GM19099 (cell line): ENCODE measurements at regions not wholly inside any gene's neighbourhood (a gene's known extent, or its start where the extent isn't known, plus 50 kb on each side); places are given as distances from the start of the nearest gene placed in this dataset.

ENCODE experiments used
- POLR2A ChIP-seq: IDR thresholded peaks from 3 replicates; pipeline ENCODE4 v1.6.1; 2011; ENCODE audit warnings: low read depth; ENCODE audit not compliant: insufficient read length; ENCODE audit errors: extremely low read depth

DNA sequence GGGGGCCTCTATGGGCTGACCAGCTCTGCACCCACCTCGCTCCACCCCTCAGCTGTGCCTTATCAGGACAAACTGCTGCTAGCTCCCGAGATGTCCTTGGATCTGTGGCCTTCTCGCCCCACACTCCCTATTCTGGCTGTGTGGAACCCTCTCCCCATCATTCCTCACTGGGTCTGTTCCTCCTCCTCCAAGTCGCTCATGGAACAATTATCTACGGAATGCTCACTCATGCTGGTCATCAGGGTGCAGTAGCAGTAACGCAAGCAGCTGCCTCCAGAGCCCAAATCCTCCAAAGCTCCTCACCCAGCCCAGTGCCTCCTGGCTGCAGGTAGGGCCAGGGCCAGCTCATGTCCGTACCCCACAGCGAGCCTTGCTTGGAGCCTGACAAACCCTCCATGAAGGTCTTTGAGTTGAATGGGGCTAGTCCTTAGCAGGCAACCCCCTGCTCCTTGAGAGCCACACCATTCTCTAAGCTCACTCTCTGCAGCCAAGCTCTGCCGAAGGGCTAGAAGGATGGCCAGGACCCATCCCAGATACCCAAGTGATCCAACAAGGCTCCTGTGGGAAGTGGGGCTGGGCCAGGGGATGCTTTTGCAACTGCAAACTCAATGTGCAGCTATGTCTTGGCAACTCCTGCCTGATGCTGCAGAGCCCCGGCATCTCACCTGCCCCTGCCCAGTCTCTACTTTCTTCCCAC is 977.8 kb downstream of the TBC1D22A start:
- TF ChIP-seq POLR2A, result no peak

GRCh38 chr22:47739291-47740015 is 977.0 kb downstream of the TBC1D22A start:
- TF ChIP-seq POLR2A, result no peak

GRCh38 chr22:47738472-47739013 is 976.1 kb downstream of the TBC1D22A start:
- no peak for TF ChIP-seq POLR2A

DNA sequence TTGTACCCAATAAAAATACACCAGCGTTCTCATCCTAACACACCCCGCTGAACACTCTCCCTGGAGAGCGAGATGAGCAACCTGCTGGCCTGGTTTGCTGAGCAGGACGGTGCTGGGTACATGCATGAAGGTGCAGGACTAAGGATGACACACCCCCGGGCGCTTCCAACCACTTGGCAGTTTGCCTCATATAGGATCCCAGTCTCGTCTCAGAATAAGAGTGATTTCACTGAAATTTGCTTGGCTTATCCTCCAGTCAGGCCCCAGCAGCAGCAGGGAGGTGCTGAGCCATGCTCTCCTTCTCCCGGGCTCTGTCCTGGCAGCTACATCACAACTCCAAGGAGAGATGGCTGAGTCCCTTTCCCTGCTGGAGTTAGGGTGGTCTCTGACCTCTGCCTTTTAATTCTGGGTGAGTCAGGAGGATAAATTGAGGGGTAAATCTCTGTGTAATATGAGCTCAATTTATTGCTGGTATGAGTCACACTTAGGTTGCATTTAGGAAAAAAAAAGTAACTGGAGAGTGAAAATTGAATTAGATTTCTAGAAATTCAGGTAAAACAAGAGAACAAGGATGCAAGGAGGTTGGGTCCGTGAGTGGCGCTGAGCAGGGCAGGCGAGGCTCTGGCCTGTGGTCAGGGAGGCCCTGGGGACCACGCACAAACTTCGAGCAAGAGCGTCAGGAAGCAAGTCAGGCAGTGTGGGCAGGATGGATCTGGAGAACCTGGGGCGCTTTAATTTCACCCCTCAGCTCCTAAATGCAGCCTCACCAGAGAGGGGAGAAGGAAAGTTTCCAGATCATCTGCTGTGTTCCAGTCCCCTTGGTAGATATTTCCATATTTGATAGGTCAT is 974.0 kb downstream of the TBC1D22A start:
- no peak for TF ChIP-seq POLR2A

DNA sequence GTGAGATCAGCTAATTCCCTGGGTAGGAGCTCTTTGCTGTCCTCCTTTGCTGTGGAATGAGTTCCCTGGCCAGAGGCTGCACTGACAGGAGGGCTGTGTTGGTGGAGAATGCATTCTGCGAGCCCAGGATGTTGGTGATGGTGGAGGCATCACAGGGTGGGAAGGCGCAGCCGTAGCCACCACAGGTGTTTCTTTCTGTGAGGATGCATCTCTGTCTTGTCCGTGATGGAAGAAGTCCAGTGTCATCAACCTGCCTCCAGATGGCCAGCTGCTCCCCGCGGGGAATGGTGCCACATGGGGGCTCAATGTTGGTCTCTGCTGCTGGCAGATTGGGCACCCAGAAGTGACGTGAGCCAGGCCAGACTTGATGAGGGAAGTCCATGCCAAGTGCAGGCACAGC is 972.1 kb downstream of the TBC1D22A start:
- TF ChIP-seq POLR2A, result no peak

- no peak for TF ChIP-seq POLR2A
Observed at GRCh38 chr22:47727641-47728040, 965.2 kb downstream of the TBC1D22A start.

DNA sequence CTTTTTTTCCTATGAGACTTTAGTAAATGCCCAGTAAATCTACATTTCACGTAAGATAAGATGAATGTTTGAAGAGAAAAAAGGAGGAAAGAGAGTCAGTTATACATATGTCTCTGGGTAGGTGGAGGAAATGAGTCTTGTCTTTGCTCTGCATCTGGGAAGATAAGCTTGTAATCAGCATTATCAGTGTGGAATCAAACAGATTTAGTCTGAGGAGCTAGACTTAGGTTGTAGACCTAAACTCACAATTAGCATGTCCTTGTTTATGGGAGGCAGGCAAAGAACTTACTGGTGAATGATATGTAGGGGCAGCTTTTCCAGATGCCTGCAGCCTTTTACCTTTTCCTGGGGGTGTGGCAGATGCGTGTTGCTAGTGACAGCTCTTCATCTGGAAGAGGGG is 962.3 kb downstream of the TBC1D22A start:
- TF ChIP-seq POLR2A, result no peak

- TF ChIP-seq POLR2A, result no peak
Observed at GRCh38 chr22:47724030-47724429, 961.6 kb downstream of the TBC1D22A start.

GRCh38 chr22:47718337-47718736 is 955.9 kb downstream of the TBC1D22A start:
- TF ChIP-seq POLR2A, result no peak

GRCh38 chr22:47716890-47717615 is 954.6 kb downstream of the TBC1D22A start:
- no peak for TF ChIP-seq POLR2A

GRCh38 chr22:47715866-47716578 is 953.6 kb downstream of the TBC1D22A start:
- TF ChIP-seq POLR2A, result no peak

DNA sequence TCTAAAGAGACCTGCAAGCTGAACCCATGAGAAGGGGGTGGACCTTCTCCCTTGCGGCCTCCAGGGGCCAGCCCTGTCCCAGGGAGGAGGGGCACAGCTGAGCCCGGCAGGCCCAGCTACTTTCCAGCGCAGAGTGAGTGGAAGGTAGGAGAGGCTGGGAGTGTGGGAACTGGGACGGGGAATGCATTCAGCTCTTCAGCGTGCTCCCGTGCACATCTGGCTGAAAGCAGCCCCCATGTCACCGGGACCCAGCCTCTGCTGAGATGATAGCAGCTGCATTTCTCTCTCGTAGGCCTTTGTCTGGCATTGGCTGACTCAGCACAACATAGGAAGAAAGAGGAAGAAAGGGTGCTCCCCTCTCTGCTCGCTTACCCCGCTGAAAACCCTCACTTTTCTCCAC is 951.5 kb downstream of the TBC1D22A start:
- TF ChIP-seq POLR2A, result no peak

DNA sequence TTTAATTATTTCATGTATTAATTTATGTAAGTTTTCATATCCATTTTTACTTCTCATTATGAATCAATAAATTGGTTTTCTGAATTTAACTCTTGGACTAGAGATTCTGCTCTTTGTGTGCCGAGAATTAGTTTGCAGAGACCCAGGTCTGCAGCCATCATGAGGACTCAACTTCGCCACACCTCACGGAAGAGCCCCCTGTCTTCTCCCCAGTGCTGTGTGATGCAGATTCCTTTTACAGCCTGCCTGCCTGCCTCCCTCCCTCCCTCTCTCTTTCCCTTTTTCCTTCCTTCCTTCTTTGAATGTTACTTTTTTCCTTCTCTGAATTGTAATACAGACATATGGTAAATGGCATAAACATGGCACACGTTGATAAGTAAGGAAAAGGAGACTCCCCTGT is 947.7 kb downstream of the TBC1D22A start:
- no peak for TF ChIP-seq POLR2A

GRCh38 chr22:47705350-47705749 is 942.9 kb downstream of the TBC1D22A start:
- TF ChIP-seq POLR2A, result no peak
